ENCODE measurements at regions not wholly inside any gene's neighbourhood (a gene's known extent, or its start where the extent isn't known, plus 50 kb on each side); places are given as distances from the start of the nearest gene placed in this dataset.

GRCh38 chr16:85269165-85269564 lies 156.9 kb upstream of the CIBAR2 start:
- Histone ChIP-seq H3K4me2 (ENCODE audit: low read length) (no peak overlapping the region), H3K4me3 (ENCODE audit: low read length) (no peak overlapping the region), H3K79me2 (ENCODE audit: control insufficient read depth, low read length) (no peaks in the 10 kb centered on the region), H3F3A (ENCODE audit: control insufficient read depth, insufficient read depth) (no peaks in the 10 kb centered on the region), H4K20me1 (ENCODE audit: control insufficient read depth, insufficient read depth, low read depth, low read length) (no peaks in the 10 kb centered on the region), H3K9me3 (ENCODE audit: control insufficient read depth, insufficient read depth, low read length) (no peaks in the 10 kb centered on the region), H3K9me2 (replicated peaks; ENCODE audit: control insufficient read depth, low read length) (no peaks in the 10 kb centered on the region), H3K27me3 (ENCODE audit: control insufficient read depth, low read length) (no peaks in the 10 kb centered on the region), H3K4me1 (ENCODE audit: control insufficient read depth, low read length) (no peaks in the 10 kb centered on the region), H3K36me3 (ENCODE audit: control insufficient read depth, low read length) (no peaks in the 10 kb centered on the region), H3K27ac (ENCODE audit: low read depth, low read length) (no peak overlapping the region)
- TF ChIP-seq EZH2phosphoT487 (IDR thresholded peaks at IDR 0.05; ENCODE audit: borderline replicate concordance, low read length), result no peak

DNA sequence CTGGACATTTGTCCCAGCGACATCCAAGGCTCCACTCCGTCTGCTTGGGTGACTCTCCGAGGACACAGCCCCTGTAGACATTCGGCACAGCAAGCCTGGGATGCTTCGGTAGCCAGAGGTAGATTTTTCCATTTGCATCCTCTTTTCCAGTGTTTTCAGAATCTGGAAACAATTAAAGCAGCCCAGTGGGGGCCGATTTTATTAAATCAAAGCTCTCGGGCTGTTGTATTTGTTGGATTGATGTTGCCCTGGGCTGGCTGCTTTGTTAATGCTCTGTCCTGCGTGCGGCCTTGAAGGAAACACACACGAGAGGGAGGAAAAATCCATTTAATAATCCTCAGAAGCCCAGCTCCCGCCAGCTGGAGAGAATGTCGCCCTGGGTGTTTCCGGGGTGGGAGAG lies 158.1 kb upstream of the CIBAR2 start:
- H3K27me3 ChIP-seq (ENCODE audit: control insufficient read depth, low read length), result no peaks in the 10 kb centered on the region
- no peak overlapping the region for H3K27ac ChIP-seq (ENCODE audit: low read depth, low read length)
- no peak overlapping the region for H3K4me3 ChIP-seq (ENCODE audit: low read length)
- H3F3A ChIP-seq (ENCODE audit: control insufficient read depth, insufficient read depth), result no peaks in the 10 kb centered on the region
- no peaks in the 10 kb centered on the region for H3K4me1 ChIP-seq (ENCODE audit: control insufficient read depth, low read length)
- H3K4me2 ChIP-seq (ENCODE audit: low read length), result no peak overlapping the region
- H3K9me3 ChIP-seq (ENCODE audit: control insufficient read depth, insufficient read depth, low read length), result no peaks in the 10 kb centered on the region
- no peaks in the 10 kb centered on the region for H3K79me2 ChIP-seq (ENCODE audit: control insufficient read depth, low read length)
- H4K20me1 ChIP-seq (ENCODE audit: control insufficient read depth, insufficient read depth, low read depth, low read length), result no peaks in the 10 kb centered on the region
- H3K9me2 ChIP-seq (replicated peaks; ENCODE audit: control insufficient read depth, low read length), result no peaks in the 10 kb centered on the region
- TF ChIP-seq EZH2phosphoT487 (IDR thresholded peaks at IDR 0.05; ENCODE audit: borderline replicate concordance, low read length), result no peak
- TF ChIP-seq, protein P1, sequence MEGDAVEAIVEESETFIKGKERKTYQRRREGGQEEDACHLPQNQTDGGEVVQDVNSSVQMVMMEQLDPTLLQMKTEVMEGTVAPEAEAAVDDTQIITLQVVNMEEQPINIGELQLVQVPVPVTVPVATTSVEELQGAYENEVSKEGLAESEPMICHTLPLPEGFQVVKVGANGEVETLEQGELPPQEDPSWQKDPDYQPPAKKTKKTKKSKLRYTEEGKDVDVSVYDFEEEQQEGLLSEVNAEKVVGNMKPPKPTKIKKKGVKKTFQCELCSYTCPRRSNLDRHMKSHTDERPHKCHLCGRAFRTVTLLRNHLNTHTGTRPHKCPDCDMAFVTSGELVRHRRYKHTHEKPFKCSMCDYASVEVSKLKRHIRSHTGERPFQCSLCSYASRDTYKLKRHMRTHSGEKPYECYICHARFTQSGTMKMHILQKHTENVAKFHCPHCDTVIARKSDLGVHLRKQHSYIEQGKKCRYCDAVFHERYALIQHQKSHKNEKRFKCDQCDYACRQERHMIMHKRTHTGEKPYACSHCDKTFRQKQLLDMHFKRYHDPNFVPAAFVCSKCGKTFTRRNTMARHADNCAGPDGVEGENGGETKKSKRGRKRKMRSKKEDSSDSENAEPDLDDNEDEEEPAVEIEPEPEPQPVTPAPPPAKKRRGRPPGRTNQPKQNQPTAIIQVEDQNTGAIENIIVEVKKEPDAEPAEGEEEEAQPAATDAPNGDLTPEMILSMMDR (IDR thresholded peaks at IDR 0.05; ENCODE audit: low read depth, low read length, poor library complexity, severe bottlenecking), result no peak
- no peaks in the 10 kb centered on the region for H3K36me3 ChIP-seq (ENCODE audit: control insufficient read depth, low read length)

DNA sequence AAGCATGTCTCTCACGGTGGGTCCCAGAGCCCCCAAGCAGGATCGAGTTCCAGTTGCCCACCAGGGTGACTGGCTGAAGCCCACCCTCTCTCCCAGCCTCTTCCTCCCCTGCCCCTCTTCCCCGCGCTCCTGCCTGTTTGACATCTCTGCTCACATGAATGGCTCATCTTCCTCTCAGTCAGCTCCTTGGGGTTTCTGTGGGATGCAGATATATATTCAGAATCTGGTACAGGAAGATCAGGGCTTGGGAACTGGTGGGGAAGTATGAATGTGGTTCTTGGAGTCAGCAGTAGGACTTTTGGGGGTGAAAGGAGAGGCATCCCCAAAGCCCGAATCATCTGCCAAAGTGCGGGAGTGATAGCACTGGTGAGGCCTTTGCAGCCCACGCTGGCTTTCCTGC lies 158.9 kb upstream of the CIBAR2 start:
- no peaks in the 10 kb centered on the region for H3F3A ChIP-seq (ENCODE audit: control insufficient read depth, insufficient read depth)
- H3K4me1 ChIP-seq (ENCODE audit: control insufficient read depth, low read length), result no peaks in the 10 kb centered on the region
- no peaks in the 10 kb centered on the region for H3K79me2 ChIP-seq (ENCODE audit: control insufficient read depth, low read length)
- H3K27ac ChIP-seq (ENCODE audit: low read depth, low read length), result no peak overlapping the region
- H3K4me2 ChIP-seq (ENCODE audit: low read length), result no peak overlapping the region
- no peaks in the 10 kb centered on the region for H3K9me3 ChIP-seq (ENCODE audit: control insufficient read depth, insufficient read depth, low read length)
- H3K27me3 ChIP-seq (ENCODE audit: control insufficient read depth, low read length), result no peaks in the 10 kb centered on the region
- H3K36me3 ChIP-seq (ENCODE audit: control insufficient read depth, low read length), result no peaks in the 10 kb centered on the region
- H4K20me1 ChIP-seq (ENCODE audit: control insufficient read depth, insufficient read depth, low read depth, low read length), result no peaks in the 10 kb centered on the region
- no peak overlapping the region for H3K4me3 ChIP-seq (ENCODE audit: low read length)
- no peak for TF ChIP-seq EZH2phosphoT487 (IDR thresholded peaks at IDR 0.05; ENCODE audit: borderline replicate concordance, low read length)
- TF ChIP-seq, protein P1 (IDR thresholded peaks at IDR 0.05; ENCODE audit: low read depth, low read length, poor library complexity, severe bottlenecking), result no peak
- no peaks in the 10 kb centered on the region for H3K9me2 ChIP-seq (replicated peaks; ENCODE audit: control insufficient read depth, low read length)

GRCh38 chr16:85273293-85273692 lies 161.0 kb upstream of the CIBAR2 start:
- TF ChIP-seq, protein P1 (IDR thresholded peaks at IDR 0.05; ENCODE audit: low read depth, low read length, poor library complexity, severe bottlenecking), result no peak
- no peak for TF ChIP-seq EZH2phosphoT487 (IDR thresholded peaks at IDR 0.05; ENCODE audit: borderline replicate concordance, low read length)
- no peaks in the 10 kb centered on the region for H3K36me3 ChIP-seq (ENCODE audit: control insufficient read depth, low read length)
- H4K20me1 ChIP-seq (ENCODE audit: control insufficient read depth, insufficient read depth, low read depth, low read length), result no peaks in the 10 kb centered on the region
- H3K79me2 ChIP-seq (ENCODE audit: control insufficient read depth, low read length), result no peaks in the 10 kb centered on the region
- H3K9me2 ChIP-seq (replicated peaks; ENCODE audit: control insufficient read depth, low read length), result no peaks in the 10 kb centered on the region
- H3K9me3 ChIP-seq (ENCODE audit: control insufficient read depth, insufficient read depth, low read length), result no peaks in the 10 kb centered on the region
- H3K27ac ChIP-seq (ENCODE audit: low read depth, low read length), result no peak overlapping the region
- no peak overlapping the region for H3K4me3 ChIP-seq (ENCODE audit: low read length)
- no peaks in the 10 kb centered on the region for H3K4me1 ChIP-seq (ENCODE audit: control insufficient read depth, low read length)
- no peaks in the 10 kb centered on the region for H3F3A ChIP-seq (ENCODE audit: control insufficient read depth, insufficient read depth)
- H3K4me2 ChIP-seq (ENCODE audit: low read length), result no peak overlapping the region
- H3K27me3 ChIP-seq (ENCODE audit: control insufficient read depth, low read length), result no peaks in the 10 kb centered on the region
